CD4-positive, alpha-beta T cell (primary cell): ENCODE measurements at regions not wholly inside any gene's neighbourhood (a gene's known extent, or its start where the extent isn't known, plus 50 kb on each side); places are given as distances from the start of the nearest gene placed in this dataset.

Experiments
- ATAC-seq: fragments of 200-7000 bp; cut with Tn5 transposase; one replicate; pipeline ENCODE4 v1.10.0; 2022; ENCODE audit warnings: mild to moderate bottlenecking; ENCODE audit not compliant: poor library complexity
- CTCF ChIA-PET: fragments of 350-600 bp; sonication (Branson Sonifier 250); formaldehyde crosslinking; loops from one replicate; lab custom pipeline; 2021; ENCODE audit warnings: antibody characterized with exemption, inconsistent platforms; lab: Charles Lee
- POLR2A ChIA-PET: fragments of 350-600 bp; sonication (Branson Sonifier 250); formaldehyde crosslinking; loops from one replicate; lab custom pipeline; 2021; ENCODE audit warnings: antibody characterized with exemption, inconsistent platforms; lab: Charles Lee
- DNase-seq, 14 experiments: peaks; one replicate each; pipeline ENCODE4 v3.0.0-alpha.2; 2013 to 2020; ENCODE audit warnings: mixed read lengths in 2 of 14
- H3K27ac ChIP-seq, 2 donors: one replicate each; pipeline versions ENCODE4 v1.5.1 to v1.7.0; 2013; ENCODE audit warnings: low read length in 2 of 2, low read depth in 1 of 2, mild to moderate bottlenecking in 1 of 2
- H3K27me3 ChIP-seq, 2 experiments: 1 replicate in 1 of 2; 2 replicates in 1 of 2; pipeline versions ENCODE4 v1.6.1 to v1.7.0; 2013; ENCODE audit warnings: low read length in 2 of 2, control low read depth in 1 of 2, mild to moderate bottlenecking in 1 of 2, moderate library complexity in 1 of 2; ENCODE audit not compliant: insufficient read depth in 2 of 2, control insufficient read depth in 1 of 2
- H3K36me3 ChIP-seq: one replicate; pipeline ENCODE4 v1.6.1; 2013; ENCODE audit warnings: low read length, control low read depth; ENCODE audit not compliant: insufficient read depth
- H3K4me1 ChIP-seq: one replicate; pipeline ENCODE4 v1.6.1; 2013; ENCODE audit warnings: low read length, control low read depth; ENCODE audit not compliant: insufficient read depth
- H3K4me3 ChIP-seq: one replicate; pipeline ENCODE4 v1.5.1; 2013; ENCODE audit warnings: mild to moderate bottlenecking, low read length, moderate library complexity
- H3K9me3 ChIP-seq, 2 experiments: 1 replicate in 1 of 2; 2 replicates in 1 of 2; pipeline versions ENCODE4 v1.6.1 to v1.7.0; 2013; ENCODE audit warnings: low read length in 2 of 2, mild to moderate bottlenecking in 2 of 2, control low read depth in 1 of 2, moderate library complexity in 1 of 2; ENCODE audit not compliant: control insufficient read depth in 1 of 2, insufficient read depth in 1 of 2
- H3K27ac Mint-ChIP-seq: one replicate; pipeline ENCODE4 v1.8.0; 2020; ENCODE audit warnings: mixed read lengths
- H3K27me3 Mint-ChIP-seq: one replicate; pipeline ENCODE4 v1.8.0; 2021; ENCODE audit warnings: mixed read lengths
- H3K36me3 Mint-ChIP-seq: one replicate; pipeline ENCODE4 v1.8.0; 2021; ENCODE audit warnings: low read depth, mixed read lengths
- H3K4me1 Mint-ChIP-seq: one replicate; pipeline ENCODE4 v1.8.0; 2021; ENCODE audit warnings: low read depth, mixed read lengths
- H3K4me3 Mint-ChIP-seq: one replicate; pipeline ENCODE4 v1.8.0; 2020; ENCODE audit warnings: mild to moderate bottlenecking, mixed read lengths
- H3K9me3 Mint-ChIP-seq: one replicate; pipeline ENCODE4 v1.8.0; 2020; ENCODE audit warnings: mixed read lengths
- CTCF ChIP-seq: fragments of 200-600 bp; IDR thresholded peaks from one replicate; pipeline ENCODE4 v1.8.0; 2022; ENCODE audit warnings: antibody characterized with exemption, mild to moderate bottlenecking
- intact Hi-C, 2 experiments: fragments of 100-400 bp; cut with DNase I in 1 of 2; cut with micrococcal nuclease in 1 of 2; formaldehyde crosslinking; loops; one replicate each; pipeline versions ENCODE4 v1.15.1 to v1.9.0; 2023 to 2025; cut with DNase I, micrococcal nuclease

GRCh38 chr5:61748121-61748520 is 416.1 kb downstream of the ZSWIM6 start:
- intact Hi-C loops, result no loop called here
- ChIA-PET POLR2A (no interaction called here), CTCF (no interaction called here)
- no peak for DNase-seq
- Mint-ChIP-seq H3K27me3 (no peaks in the 10 kb centered on the region), H3K4me3 (no peak overlapping the region), H3K36me3 (no peaks in the 10 kb centered on the region), H3K9me3 (peaks cover 2% of the 10 kb centered on the region), H3K4me1 (no peaks in the 10 kb centered on the region), H3K27ac (no peak overlapping the region)
- H3K9me3 ChIP-seq, result no peaks in the 10 kb centered on the region
- no peak overlapping the region for H3K27ac ChIP-seq
- no peak for ATAC-seq
- H3K4me1 ChIP-seq, result no peaks in the 10 kb centered on the region
- H3K4me3 ChIP-seq, result no peak overlapping the region
- no peaks in the 10 kb centered on the region for H3K27me3 ChIP-seq
- no peaks in the 10 kb centered on the region for H3K36me3 ChIP-seq
- no peak for TF ChIP-seq CTCF

DNA sequence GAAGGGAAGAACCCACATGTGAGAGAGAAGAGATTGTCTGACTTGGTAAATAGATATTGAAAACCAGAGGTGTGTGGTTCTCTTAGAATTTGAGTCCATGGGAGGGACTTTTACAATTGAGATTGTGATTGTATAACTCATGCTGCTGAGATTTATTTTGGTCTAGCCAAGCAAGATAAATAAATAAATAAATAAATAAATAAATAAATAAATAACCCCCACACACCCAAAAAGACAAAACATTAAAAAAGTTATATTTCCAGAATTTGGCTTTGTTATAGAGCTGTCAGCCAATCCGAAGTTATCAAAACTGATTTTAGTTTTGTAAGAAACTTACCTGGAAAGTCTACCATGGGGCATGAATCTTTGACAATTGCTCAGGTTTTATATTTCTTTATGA is 416.6 kb downstream of the ZSWIM6 start:
- Mint-ChIP-seq H3K36me3 (no peaks in the 10 kb centered on the region), H3K4me1 (no peaks in the 10 kb centered on the region), H3K4me3 (no peak overlapping the region), H3K27ac (no peak overlapping the region), H3K27me3 (no peaks in the 10 kb centered on the region), H3K9me3 (peaks cover 2% of the 10 kb centered on the region)
- intact Hi-C loops, result no loop called here
- TF ChIP-seq CTCF, result no peak
- CTCF ChIA-PET, result no interaction called here
- Histone ChIP-seq H3K36me3 (no peaks in the 10 kb centered on the region), H3K4me1 (no peaks in the 10 kb centered on the region), H3K4me3 (no peak overlapping the region), H3K27ac (no peak overlapping the region), H3K27me3 (no peaks in the 10 kb centered on the region), H3K9me3 (no peaks in the 10 kb centered on the region)
- DNase-seq (no peak), ATAC-seq (no peak)
- POLR2A ChIA-PET, result no interaction called here

DNA sequence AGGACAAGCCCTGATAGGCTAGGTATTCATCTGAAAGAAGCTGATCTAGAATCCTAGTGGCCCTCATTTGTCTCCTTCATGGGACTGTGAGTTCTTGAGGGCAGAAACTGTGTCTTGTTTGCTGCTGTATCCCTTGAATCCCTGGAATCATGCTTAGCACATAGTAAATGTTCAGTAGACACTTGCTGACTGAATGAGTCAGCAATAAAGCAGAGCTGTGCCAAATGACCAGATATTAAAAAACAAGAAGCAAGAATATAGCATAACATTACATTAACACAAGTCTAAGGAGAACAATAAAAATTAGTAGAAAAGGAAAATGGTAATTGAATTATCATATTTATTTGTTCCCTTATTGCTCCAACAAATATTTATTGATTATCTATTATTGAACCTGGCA is 420.5 kb downstream of the ZSWIM6 start:
- DNase-seq, result no peak
- Mint-ChIP-seq H3K27ac (no peak overlapping the region), H3K27me3 (no peaks in the 10 kb centered on the region), H3K36me3 (no peaks in the 10 kb centered on the region), H3K4me1 (no peaks in the 10 kb centered on the region), H3K9me3 (no peaks in the 10 kb centered on the region), H3K4me3 (no peak overlapping the region)
- ChIA-PET POLR2A (no interaction called here), CTCF (no interaction called here)
- H3K27me3 ChIP-seq, result no peaks in the 10 kb centered on the region
- H3K27ac ChIP-seq, result no peak overlapping the region
- TF ChIP-seq CTCF, result no peak
- no peaks in the 10 kb centered on the region for H3K9me3 ChIP-seq
- no peak for ATAC-seq
- H3K36me3 ChIP-seq, result no peaks in the 10 kb centered on the region
- intact Hi-C loops, result no loop called here
- no peak overlapping the region for H3K4me3 ChIP-seq
- no peaks in the 10 kb centered on the region for H3K4me1 ChIP-seq
